ENCODE measurements at regions not wholly inside any gene's neighbourhood (a gene's known extent, or its start where the extent isn't known, plus 50 kb on each side); places are given as distances from the start of the nearest gene placed in this dataset.
A peak's percentile ranks its signal among the peaks of the same experiment; 100 is the strongest.

DNA sequence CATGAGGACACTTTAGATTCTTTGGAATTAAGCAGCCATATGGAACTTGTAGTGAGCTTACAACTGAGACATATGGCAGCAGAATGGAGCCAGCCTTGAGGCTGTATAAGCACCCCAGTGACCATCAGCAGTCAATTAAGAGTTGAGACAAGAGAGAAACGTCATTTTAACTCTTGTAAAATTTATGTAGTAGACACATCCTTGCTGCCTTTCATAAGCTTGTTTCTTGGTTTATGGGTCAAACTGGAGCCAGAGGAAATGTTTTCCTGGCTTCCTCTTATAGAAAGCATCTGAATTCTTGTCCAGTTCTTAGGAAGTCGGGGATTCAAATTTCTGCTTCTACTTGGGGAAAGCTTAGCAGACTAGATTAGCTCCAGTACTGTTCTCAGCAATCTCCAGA, 745.1 kb upstream of the MARCKS start:
- DNase-seq, result no peak

DNA sequence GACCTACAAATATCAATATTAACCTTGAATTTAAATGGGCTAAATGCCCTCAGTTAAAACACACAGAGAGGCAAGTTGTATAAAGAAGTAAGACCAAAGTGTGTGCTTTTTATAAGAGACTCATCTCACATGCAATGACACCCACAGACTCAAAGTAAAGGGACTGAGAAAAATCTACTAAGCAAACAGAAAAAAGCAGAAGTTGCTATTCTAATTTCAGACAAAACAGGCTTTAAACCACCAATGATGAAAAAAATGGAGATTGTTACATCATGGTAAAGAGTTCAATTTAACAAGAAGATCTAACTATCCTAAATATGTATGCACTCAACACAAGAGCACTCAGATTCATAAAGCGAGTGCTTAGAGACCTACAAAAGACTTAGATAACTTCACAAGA, 741.9 kb upstream of the MARCKS start:
- no peak for DNase-seq

DNA sequence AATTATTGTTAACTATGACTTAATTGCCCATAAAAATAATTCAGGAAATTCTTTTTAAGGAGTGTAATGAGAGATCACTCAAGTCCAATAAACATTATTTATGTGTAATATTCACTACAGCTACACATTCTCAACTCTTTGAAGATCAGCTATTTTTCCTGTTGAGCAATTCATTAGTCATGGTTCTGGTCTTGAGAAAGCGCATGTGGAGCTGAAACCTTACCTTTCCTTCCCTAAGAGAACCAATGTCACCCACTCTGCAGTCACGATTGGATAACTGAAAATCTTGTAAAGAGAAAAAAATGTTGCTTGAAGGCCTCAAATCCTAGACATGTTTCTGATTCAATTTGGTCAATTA, 736.9 kb upstream of the MARCKS start:
- DNase-seq, result no peak

DNA sequence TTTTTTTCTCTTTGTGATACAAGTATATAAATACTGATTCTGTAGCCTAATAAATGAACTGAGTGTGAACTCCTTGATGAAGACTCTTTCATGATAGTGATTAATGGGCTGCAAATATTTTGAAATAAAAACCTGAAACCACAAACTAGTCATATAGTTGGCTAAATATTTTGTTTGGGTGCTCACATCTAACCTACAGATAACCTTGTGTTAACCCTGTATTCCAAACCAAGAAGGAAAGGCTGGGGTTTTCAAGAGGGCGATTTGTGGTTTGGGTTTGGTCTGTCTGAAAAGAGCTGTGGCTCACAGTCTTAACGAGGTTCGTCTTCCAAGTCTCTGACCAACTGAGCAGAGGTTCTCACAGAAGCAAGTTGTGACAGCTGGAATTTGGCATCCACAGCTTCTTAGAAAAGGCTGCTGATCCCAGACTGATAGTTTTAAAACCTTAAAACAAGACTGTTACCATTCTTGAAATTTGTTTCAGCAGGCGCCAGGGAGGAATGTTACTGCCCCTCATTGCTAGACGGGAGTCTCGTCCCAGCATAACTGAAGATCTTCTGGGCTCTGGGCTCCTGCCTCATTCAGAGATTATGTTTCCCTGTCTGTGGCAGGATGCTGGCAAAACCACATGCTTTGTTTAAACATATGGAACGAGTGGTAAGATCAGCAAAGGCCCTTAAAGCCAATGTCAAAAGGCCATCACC, 736.4 kb upstream of the MARCKS start:
- DNase-seq, result peak; percentile 64

DNA sequence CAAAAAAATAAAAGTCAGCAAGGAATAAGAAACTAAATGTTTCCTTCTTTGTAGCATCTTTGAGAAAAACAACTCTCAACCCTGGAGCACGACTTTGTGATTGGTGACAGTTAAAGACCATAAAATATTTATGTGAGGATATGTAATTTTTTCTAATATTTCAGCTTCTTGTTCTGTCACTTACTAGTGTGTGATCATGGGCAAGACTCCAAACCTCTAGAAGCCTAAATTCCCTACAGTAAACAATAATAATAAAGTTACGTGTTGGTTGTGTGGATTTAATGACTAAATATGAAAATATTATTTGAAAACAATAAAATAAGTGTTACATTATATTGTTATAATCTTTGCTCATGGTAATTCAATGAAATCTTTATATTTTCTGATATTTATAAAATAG, 735.6 kb upstream of the MARCKS start:
- no peak for DNase-seq

DNA sequence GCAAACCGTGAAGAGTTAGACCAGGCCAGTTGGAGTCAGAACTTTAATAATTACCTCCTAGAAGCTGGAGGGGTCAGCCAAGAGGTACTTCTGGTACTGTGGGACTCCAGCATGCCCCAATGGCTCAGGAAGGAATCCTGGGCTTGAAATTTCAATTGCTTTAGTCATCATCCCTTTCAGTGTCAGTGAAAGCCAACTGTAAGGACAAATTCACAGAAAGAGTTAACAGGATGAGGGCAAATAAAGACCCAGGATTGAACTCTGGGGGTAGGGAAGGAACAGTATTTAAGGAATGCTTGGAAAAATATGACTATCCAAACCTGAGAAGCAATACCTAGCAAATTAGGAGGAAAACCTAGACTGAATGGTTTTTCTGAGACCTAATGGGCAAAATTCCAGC, 735.1 kb upstream of the MARCKS start:
- DNase-seq, result peak; percentile 40

DNA sequence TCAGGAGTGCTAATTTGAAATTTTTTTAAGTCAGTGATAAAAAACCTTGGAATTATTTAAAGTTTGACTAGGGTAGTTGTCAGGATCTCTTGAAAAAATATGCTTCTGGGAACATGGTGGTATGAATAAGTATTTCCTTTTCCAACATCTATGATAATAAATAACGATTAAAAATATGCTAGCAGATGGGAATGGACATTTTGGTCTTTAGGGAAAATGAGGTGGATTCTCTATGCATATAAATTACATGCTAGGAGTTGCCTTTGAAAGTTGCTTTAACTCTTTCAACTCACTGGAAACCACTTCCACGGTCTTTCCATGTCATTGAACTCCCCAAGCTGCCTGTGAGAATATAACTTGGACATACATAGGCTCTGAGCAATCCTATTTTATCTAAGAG, 731.5 kb upstream of the MARCKS start:
- no peak for DNase-seq

DNA sequence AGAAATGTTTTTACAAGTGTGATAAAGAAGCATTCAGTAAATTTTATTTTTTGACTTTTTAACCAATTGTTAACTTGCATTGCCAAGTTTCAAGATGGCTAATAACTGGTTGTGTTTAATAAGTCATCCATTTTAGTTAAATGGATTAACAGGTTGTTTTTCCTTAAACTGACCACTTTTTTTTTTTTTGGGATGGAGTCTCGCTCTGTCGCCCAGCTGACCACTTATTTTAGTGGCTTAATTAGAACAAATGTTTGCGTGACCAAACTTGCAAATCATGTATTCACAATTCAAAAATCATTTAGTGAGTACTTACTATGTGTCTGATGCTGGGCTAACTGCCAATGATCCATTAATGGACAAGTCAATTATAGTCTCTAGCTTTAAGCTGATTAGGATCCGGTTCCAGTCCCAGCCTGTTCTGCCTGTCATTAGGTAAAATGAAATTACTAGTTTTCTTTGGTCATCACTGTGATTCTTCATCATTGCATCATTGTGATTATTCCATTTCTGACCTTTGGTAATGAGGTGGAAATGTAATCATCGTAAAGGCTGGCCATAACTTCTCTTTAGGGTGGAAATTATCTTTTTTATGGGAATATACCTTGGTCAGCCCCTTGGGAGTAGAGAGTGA, 729.2 kb upstream of the MARCKS start:
- no peak for DNase-seq

DNA sequence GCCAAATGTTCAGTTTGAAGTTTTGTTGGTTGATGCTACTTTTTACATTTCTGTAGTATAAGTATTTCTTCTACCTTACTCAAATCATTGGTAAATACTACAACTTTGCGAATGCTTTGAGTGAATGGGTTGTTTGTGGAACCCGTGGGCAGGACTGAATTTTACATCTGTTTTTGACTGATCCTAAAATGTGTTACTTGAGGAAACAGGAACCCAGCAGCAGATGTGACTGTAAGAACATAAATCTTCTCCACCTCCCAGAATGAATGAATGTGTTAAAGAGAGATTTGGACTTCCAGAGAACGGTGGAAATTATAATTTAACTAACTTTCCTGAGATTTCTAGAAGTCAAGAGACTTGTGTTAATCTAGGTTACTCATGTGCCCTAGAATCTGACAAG, 728.5 kb upstream of the MARCKS start:
- no peak for DNase-seq

DNA sequence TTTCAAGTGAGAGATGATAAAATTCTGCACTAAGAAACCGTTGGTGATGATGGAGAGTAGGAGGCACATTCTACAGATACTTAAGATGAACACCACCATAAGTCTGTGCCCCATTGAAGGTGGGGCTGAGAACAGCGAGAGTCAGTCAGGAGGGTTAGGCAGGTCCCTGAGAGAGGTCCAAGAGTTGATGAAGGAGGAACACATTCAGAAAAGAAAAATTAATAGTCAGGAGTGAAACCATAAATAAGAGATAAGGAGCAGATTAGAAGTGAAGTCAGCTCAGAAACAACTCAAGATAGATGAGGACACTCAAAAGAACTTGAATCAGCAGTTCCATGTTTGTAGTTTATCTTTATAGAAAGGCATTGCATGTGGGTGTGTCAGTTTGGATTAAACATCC, 727.2 kb upstream of the MARCKS start:
- no peak for DNase-seq

DNA sequence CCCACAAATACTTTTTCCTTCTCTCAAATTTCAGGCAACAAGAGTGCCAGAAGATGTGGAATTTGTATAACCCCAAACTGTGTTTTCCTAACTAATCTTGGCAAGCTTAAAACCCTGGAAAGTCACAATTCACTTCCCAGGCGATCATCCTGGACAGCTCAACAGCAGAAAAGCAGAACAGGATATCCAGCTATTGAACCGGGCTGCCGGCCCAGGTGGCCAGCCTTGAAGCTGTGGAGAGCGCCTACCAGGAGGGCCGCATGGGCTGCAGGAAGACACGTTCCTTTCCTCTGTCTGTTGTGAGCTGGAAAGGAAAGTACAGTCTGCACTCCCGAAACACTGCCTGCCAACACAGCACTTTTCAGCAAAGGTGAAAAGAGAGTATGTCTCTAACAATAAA, 719.7 kb upstream of the MARCKS start:
- DNase-seq, result peak; percentile 91

DNA sequence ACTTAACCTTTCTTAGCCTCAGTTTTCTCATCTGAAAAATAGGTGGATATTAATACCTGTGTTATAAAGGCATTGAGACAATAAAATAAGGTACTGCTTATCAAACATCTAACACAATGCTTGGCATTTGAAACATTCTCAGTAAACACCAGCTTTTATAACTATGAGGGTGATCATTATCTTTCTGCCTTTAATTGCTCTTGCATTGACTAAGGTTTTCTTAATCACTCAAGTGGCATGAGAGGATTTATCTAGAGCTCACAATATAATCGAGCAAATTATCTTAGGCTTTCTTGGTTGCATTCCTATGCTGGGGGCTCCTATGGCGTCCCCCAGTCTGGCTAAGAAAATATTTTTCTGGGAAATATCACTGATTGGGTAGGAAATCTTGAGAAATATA, 716.4 kb upstream of the MARCKS start:
- DNase-seq, result no peak

DNA sequence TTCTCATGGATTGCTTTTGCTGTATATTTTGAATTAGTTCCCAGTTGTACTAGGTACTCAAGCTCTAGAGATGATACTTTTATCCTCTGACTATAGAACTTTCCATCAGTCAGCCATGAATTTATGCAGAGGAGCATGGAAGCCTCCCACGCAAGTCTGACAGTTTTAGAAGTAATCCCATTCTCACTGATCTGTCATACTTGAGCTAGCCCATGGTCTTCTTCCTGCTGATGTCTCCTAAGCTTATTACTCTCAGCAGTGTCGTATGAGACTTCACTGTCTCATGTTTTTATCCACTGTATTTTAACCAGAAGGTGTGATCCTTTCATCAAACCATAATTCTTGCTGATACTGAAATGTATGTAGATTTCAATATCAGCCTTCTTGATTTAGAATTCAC, 715.2 kb upstream of the MARCKS start:
- DNase-seq, result no peak

DNA sequence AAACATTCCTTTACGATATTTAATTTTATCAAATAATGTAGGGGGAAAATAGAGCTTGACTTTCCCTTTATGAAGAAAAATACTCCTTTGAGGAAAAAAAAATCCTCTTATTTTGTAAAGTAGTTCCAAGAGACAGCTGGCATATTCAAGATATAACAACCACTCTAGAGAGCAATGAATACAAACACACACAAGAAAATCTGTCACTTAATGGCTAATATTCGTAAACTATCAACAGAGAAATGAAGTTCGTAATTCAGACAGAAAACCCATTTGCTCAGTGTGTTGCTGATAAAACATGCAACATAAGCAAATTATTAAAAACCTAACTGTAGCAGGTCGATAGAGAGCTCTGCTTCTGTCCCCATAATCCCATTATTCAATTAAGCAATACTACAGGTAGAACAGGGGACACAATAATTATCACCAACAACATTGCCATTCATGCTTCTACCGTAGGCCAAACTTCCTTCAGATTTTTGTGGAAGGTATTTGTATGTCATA, 714.4 kb upstream of the MARCKS start:
- DNase-seq, result no peak

DNA sequence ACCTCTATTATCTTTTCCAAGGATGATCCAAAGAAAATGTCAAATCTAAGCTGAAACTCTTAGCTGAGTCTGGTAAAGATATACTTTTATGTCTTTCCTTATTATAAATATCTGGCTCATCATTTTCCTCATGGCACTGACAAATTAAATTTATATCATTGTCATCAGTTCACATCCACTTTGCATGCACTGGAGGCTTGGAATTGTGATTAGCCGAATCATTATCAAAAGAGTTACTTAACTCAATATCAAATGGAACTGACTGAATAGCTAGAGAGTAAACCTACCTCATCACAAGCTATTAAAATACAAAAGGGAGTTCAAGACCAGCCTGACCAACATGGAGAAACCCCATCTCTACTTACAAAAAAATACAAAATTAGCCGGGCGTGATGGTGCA, 713.9 kb upstream of the MARCKS start:
- DNase-seq, result no peak

DNA sequence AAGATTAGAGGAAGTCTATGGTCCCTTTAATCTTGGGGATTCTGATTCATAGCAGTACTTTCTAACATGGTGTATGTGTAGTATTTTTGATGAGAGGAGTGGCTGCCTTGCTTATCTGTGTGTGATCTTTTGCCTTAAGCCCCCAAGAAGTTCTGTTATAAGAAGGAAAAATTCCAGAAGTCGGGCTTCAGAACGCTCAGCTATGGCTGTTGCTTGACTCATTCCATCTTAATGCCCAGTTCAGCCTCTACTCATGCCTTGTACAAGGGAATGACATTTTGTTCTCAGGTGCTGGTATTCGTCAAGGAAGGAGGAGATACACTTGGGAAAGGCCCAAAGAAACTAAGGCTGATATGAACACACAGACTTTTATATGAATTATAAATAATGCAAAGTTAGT, 713.0 kb upstream of the MARCKS start:
- DNase-seq, result no peak

DNA sequence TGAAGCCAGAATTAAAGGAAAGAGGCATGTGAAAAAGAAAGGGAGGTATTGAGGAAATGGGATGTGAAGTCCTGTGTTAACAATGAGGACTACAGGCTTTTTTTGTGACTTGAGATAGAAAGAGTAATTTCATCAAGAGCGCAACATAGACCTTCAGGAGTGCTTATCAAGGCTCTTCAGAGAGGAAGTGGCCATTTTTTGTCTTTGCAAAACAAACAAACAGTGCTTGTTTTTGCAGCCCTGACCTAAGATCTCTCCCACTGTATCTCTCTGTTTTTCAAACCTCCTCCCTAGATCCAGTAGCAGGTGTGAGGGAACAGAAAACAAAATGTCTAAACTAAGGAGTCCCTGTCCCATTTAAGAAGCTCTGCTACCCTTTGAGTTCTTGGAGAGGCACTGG, 710.3 kb upstream of the MARCKS start:
- no peak for DNase-seq

DNA sequence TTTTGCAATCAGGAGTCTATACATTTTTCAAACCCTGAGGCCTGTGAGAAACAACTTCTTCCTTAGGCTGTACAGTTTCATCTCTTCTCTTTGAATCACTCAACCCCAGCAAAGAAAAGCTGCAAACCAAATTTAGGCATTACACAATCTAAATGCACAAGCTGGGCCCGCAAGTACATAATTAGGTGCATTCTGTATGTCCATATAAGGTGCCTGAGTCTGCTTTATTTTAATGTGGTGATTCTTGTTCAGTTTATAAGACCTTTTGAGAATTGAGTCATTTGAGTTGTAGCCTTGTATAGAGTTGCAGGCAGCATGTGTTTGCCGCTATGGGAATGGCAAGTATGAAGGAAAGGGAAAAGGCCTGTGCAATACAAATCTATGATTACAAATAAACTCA, 709.6 kb upstream of the MARCKS start:
- no peak for DNase-seq

DNA sequence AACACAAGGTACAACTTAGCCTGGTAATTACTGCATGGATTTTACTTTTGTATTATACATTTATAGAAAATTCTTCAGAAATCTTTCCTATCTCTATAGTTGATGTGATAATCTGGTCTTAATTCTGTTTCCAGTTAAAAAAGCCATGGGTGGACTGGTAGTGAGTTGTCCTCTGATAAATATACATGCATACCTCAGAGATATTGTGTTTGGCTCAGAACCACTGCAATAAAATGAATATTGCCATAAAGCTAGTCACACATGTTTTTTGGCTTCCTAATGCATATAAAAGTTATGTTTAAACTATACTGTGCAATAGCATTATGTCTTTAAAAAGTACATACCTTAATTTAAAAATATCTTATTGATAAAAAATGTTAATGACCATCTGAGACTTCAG, 708.6 kb upstream of the MARCKS start:
- no peak for DNase-seq

DNA sequence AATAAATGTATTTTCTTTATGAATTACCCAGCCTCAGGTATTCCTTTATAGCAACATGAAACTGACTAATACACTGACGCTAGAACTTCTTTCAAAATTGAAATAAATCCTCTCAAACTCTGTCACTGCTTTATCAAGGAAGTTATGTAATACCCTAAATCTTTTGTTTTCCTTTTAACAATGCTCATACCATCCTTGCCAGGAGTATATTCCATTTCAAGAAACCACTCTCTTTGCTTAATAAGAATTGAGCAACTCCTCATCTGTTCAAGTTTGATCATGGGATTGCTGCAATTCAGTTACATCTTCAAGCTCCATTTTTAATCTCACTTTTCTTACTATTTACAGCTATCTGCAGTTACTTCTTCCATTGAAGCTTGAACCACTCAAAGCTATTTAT, 707.6 kb upstream of the MARCKS start:
- DNase-seq, result no peak

DNA sequence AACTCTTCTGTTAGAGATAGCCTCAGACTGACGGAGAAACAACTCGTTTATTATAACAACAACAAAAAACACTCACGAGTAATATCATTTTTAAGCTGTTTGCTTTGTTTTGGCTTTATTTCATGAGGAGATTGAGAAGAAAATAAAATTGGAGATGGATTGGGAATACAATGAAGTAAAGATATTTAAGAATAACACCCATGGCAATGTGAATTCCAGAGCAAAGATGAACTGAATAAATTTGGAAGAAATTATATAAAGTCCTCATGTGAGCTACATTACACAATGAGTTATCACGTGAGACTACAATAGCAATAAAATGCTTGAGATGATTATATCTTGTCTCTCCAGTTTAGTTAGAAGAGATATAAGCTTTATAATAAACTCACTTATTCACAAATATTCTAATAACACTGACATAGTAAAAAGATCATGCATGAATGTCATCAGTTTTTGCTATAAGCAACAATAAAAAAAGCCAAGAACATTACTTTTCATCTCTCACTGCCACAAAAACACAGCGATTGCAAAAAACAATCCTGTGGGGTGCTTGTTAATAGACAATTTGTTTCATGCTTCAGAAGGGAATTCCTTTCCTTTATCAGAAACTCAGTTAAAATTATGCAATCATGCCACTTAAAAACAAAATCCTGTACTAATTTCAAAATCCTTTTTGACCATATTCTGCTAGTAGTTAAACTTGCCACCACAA, 696.7 kb upstream of the MARCKS start:
- DNase-seq, result no peak

DNA sequence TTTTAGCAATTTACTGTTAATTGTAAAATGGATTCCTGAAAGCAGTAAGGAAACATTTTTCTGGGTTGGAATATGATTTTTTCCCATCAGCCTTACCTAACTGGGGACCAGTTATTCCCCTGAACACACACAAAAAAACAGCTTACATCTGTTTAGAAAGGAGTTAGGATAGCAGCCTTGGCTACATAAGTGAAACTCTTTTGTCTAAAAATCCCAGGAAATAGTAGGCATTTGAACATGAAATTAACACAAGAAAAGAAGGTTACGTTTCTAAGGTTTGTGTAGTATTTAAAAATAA, 696.2 kb upstream of the MARCKS start:
- no peak for DNase-seq

DNA sequence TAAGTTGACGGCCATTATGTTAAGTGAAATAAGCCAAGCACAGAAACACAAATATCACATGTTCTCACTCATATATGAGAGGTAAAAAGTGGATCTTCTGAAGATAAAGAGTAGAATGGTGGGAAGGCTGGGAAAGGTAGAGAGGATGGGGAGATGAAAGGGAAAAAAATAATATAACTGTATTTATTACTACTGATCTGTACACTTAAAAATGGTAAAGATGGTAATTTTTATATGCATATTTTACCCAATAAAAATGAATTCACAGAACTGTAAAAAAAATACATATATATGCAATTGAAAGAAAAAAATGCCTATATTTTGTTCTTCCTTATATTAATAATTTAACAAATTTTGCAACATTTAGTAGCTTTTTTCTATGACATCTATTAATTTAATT, 694.4 kb upstream of the MARCKS start:
- DNase-seq, result no peak

DNA sequence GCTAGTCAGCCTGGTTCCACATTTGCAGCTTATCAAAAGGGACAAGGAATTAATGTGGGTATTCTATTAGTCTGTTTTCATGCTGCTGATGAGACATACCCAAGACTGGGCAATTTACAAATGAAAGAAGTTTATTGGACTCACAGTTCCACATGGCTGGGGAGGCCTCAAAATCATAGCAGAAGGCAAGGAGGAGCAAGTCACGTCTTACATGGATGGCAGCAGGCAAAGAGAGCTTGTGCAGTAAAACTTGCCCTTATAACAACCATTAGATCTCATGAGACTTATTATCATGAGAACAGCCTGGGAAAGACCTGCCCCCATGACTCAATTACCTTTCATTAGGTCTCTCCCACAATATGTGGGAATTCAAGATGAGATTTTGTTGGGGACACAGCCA, 689.1 kb upstream of the MARCKS start:
- no peak for DNase-seq

DNA sequence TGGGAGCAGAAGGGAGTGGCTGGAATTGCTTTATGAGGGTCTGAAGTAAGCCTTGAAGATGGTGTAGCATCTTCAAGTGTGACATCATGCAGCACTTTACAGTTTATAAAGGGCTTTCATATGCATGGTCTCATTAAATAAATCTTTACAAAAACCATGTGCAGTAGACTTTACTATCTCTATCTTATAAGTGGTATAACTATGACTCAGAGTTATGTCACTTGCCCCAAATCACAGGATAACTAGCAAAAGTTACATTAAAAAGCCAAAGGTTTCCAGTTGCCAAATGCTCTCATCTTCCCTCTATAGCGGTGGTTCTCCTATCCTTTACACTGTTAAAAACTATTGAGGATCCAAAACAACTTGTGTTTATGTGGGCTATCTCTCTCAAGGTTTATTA, 687.7 kb upstream of the MARCKS start:
- no peak for DNase-seq
